Peyer's patch (tissue), 4 donors: ENCODE measurements at regions not wholly inside any gene's neighbourhood (a gene's known extent, or its start where the extent isn't known, plus 50 kb on each side); places are given as distances from the start of the nearest gene placed in this dataset.

ENCODE experiments used
- CTCF ChIP-seq, 6 experiments: fragments of 450-650 bp in 4 of 6; fragments of 200-600 bp in 2 of 6; sonication (generic) in 1 of 6; IDR thresholded peaks; one replicate each; pipeline ENCODE4 v1.5.1; 2017 to 2019; ENCODE audit warnings: antibody characterized with exemption in 6 of 6, mild to moderate bottlenecking in 3 of 6, moderate library complexity in 1 of 6
- POLR2A ChIP-seq, 2 donors: fragments of 450-650 bp; IDR thresholded peaks; one replicate each; pipeline ENCODE4 v1.5.1; 2017; ENCODE audit warnings: antibody characterized with exemption in 2 of 2, mild to moderate bottlenecking in 2 of 2, moderate library complexity in 2 of 2

DNA sequence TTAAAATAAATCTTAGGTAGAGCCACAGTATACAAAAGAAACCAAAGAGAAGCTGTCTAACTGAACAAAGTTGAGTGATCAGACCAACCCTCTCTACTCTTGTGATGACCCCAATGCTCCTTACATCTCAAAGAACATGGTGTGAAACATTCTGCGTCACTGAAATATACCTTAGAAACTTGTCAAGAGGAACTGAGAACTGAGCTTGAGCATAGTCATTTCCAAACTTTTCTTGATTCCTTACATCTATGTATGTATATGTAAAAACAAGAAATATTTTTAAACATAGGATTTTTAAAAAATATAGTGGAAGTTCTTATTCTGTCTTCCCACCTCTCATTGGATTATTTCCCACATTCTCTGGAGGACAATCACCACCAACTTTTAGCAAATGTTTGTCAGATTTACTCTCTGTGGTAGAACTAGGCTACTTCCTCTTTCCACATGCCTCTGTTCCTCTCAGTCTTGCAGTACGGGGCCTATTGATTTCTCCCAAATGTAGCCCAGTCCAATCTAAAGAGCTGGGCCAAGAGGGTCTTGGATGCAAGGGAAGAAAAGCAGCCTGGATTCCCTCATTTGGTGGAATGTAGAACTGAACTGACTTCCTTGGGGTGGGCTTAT is 98.2 kb upstream of the HHIP start:
- TF ChIP-seq CTCF (IDR thresholded peaks at IDR 0.05) (no peak), POLR2A (IDR thresholded peaks at IDR 0.05) (no peak)
